NCI-H460 (cell line): ENCODE measurements at regions not wholly inside any gene's neighbourhood (a gene's known extent, or its start where the extent isn't known, plus 50 kb on each side); places are given as distances from the start of the nearest gene placed in this dataset.
"Not testable (repeated sequence)": the region's sequence is repeated elsewhere in the genome, so short reads cannot be mapped to it uniquely, and the experiment has no call there.

ENCODE experiments used
- DNase-seq: peaks from one replicate; pipeline ENCODE4 v3.0.0-alpha.2; 2016; ENCODE audit warnings: low read depth; ENCODE audit errors: extremely low read depth

GRCh38 chr10:118962331-118962868 is 67.1 kb upstream of the NANOS1 start:
- not testable (repeated sequence) for DNase-seq

- DNase-seq: no peak
Observed at GRCh38 chr10:118963341-118963740, 66.2 kb upstream of the NANOS1 start.

GRCh38 chr10:118963933-118964332 is 65.6 kb upstream of the NANOS1 start:
- DNase-seq: no peak

- not testable (repeated sequence) for DNase-seq
Observed at GRCh38 chr10:118964476-118964875, 65.0 kb upstream of the NANOS1 start.

- no peak for DNase-seq
Observed at GRCh38 chr10:118965096-118965495, 64.4 kb upstream of the NANOS1 start.

- DNase-seq: no peak
Observed at GRCh38 chr10:118965645-118966044, 63.9 kb upstream of the NANOS1 start.

GRCh38 chr10:118966076-118966849 is 63.3 kb upstream of the NANOS1 start:
- no peak for DNase-seq

GRCh38 chr10:118966850-118967125 is 62.7 kb upstream of the NANOS1 start:
- no peak for DNase-seq

GRCh38 chr10:118967160-118967559 is 62.4 kb upstream of the NANOS1 start:
- DNase-seq: no peak

GRCh38 chr10:118968060-118968459 is 61.5 kb upstream of the NANOS1 start:
- DNase-seq: no peak

GRCh38 chr10:118968482-118968881 is 61.0 kb upstream of the NANOS1 start:
- no peak for DNase-seq

GRCh38 chr10:118969014-118969413 is 60.5 kb upstream of the NANOS1 start:
- DNase-seq: no peak

- DNase-seq: no peak
Observed at GRCh38 chr10:118970770-118971169, 58.7 kb upstream of the NANOS1 start.

GRCh38 chr10:118971187-118971586 is 58.3 kb upstream of the NANOS1 start:
- no peak for DNase-seq

GRCh38 chr10:118971876-118972275 is 57.6 kb upstream of the NANOS1 start:
- no peak for DNase-seq

GRCh38 chr10:118973744-118974143 is 55.8 kb upstream of the NANOS1 start:
- DNase-seq: no peak

- no peak for DNase-seq
Observed at GRCh38 chr10:118974951-118975350, 54.6 kb upstream of the NANOS1 start.

- not testable (repeated sequence) for DNase-seq
Observed at GRCh38 chr10:118976219-118976618, 53.3 kb upstream of the NANOS1 start.

GRCh38 chr10:118977022-118977599 is 52.4 kb upstream of the NANOS1 start:
- DNase-seq: no peak

- no peak for DNase-seq
Observed at GRCh38 chr10:118977835-118978234, 51.7 kb upstream of the NANOS1 start.

- DNase-seq: no peak
Observed at GRCh38 chr10:118978316-118978997, 51.1 kb upstream of the NANOS1 start.

- DNase-seq: no peak
Observed at GRCh38 chr10:118978998-118979350, 50.5 kb upstream of the NANOS1 start.
